ENCODE measurements at regions not wholly inside any gene's neighbourhood (a gene's known extent, or its start where the extent isn't known, plus 50 kb on each side); places are given as distances from the start of the nearest gene placed in this dataset.
"Not testable (repeated sequence)": the region's sequence is repeated elsewhere in the genome, so short reads cannot be mapped to it uniquely, and the experiment has no call there.

DNA sequence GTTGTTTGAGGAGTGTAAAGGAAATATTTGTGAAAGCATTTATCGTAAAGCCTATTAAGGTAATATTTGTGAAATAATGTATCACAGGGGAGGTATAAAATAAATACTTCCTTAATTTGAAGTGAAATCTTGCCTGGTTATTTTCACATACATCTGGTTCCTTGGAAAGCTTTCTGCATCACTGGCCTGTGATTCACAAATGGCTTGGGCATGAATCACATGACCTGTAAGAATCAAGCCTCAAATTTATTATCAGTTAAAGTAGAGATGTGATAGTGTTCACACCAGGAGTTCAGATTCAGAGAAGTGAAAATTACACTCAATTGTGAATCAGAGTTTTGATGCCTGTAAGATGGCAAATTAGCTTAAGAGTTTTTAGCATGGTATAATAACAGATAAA lies 1911.4 kb downstream of the STIM2 start:
- no peak for DNase-seq

GRCh38 chr4:28772788-28773187 lies 1912.1 kb downstream of the STIM2 start:
- DNase-seq: no peak

- DNase-seq: no peak
These were observed 1913.7 kb downstream of the STIM2 start for GRCh38 chr4:28774344-28774743.

DNA sequence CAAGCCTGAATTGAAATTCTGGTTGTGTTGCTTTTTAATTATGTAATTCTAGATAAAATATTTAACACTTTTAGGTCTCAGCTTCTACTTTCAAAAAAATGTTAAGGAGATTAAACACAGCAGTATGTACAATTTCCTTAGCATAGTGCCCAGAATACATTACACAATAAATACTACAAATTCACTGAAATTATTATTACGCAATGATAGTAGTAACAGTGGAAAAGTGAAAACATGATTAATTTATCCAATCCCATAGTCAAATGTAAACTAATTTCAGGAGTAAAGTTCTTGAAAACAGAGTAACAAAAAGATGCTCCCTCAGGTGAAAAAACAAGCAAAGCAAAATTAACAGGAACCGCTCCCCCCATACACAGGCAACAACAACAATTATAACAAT lies 1915.4 kb downstream of the STIM2 start:
- DNase-seq: no peak

DNA sequence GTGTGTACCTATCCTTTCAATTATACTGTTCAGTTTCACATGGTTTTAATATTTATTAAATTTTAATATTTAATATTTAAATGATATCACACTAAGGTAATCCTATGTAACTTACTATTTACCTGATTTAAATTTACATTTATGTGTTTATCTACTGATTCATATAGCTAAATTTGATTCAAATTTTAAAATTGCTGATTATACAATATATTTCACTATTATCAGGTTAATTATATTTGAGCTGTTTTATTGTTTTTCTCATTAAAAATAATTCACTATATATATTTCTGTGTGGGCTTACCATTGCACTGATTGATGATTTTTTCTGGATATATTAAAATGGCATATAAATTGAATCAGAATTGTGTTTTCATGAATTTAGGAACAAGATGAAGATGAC lies 1923.5 kb downstream of the STIM2 start:
- no peak for DNase-seq

DNA sequence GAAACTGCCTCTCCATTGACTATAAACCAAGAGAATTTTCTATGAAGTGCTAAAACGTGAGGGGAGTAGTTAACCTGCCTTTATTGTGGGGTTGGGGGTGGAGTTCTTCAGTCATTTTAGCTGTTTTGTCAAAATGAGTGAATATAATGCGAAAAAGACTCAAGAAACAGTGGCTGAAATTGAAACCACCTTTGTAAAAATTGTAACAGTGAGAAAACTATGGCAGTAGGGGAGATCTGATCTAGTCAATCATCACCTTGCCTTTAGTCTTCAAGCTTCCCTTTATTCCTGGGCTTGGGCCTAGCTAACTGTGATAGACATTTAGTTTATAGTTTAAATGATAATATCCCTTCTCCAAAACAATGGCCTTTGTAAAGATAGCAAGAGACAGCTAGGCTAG lies 1927.3 kb downstream of the STIM2 start:
- no peak for DNase-seq

GRCh38 chr4:28788929-28789490 lies 1928.4 kb downstream of the STIM2 start:
- no peak for DNase-seq

GRCh38 chr4:28792917-28793597 lies 1927.1 kb upstream of the PCDH7 start:
- no peak for DNase-seq

- DNase-seq: no peak
These were observed 1920.5 kb upstream of the PCDH7 start for GRCh38 chr4:28799696-28800095.

GRCh38 chr4:28811025-28811424 lies 1909.1 kb upstream of the PCDH7 start:
- DNase-seq: no peak

GRCh38 chr4:28822163-28822562 lies 1898.0 kb upstream of the PCDH7 start:
- DNase-seq: no peak

- DNase-seq: no peak
These were observed 1892.3 kb upstream of the PCDH7 start for GRCh38 chr4:28827866-28828265.

DNA sequence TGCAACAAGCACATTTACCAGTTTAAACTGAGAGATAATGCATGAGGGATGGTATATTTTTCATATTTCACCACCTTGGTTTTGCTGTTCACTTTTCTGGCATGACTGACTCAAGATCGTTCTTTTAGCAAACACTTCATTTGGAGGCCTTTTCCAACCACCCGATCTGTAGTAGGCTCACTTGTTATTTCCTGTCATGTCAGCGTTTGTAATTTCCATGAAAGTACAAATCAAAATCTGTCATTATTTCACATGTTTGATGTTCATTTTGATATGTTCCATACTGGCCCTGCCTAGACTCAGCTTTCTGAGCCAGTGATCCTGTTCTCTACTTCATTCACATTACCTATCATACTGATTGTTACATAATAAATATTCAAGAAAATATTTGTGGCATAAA lies 1888.3 kb upstream of the PCDH7 start:
- DNase-seq: no peak

DNA sequence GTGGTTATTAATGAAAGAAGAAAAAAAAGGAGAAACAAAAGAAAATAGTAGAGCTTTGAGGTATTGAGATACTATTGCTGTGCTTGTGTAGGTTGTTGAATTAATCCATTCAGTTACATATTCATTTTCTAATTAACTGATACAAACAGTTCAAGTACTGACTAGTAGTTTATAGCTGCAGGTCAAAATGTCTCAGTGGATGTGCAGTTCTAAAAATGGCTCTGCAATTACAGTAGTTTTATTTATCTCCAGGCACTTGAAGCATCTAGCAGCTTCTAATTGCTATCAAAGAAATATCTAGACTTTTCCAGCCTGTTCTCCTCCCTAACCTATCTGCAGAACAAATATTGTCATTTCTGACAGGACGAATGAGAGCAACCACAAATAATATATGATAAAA lies 1887.7 kb upstream of the PCDH7 start:
- no peak for DNase-seq

DNA sequence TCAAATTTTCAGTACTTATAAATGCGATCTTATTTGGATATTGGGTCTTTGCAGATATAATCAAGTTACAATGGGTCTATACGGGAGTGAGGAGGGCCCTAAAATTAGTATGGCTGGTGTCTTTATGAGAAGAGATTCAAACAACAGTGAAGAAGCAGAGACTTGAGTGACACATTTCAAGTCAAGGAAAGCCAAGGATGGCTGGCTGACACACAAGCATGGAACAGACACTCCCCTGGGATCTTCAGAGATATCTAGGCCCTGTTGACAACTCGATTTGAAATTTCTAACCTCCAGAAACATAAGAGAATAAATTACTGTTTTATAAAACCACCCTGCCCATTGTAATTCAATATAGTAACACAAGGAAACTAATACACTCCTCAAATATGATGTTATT lies 1886.0 kb upstream of the PCDH7 start:
- DNase-seq: no peak

- DNase-seq: no peak
These were observed 1884.7 kb upstream of the PCDH7 start for GRCh38 chr4:28835501-28835900.

DNA sequence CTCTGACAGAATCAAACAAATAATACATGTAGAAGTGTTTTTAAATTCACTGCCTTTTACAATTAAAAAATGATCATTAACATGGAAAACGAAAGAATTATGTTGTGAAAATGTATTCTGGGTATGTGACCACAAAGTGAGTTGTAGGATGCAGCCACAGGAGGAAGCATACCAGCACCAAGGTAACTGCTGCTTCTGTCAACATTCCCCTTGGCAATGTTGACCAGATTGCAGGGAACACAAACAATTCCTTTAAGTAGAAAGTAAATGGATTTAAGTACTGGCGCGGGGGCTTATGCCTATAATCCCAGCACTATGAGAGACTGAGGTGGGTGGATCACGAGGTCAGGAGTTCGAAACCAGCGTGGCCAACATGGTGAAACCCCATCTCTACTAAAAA lies 1877.9 kb upstream of the PCDH7 start:
- no peak for DNase-seq

- DNase-seq: no peak
These were observed 1875.0 kb upstream of the PCDH7 start for GRCh38 chr4:28845158-28845557.

- DNase-seq: not testable (repeated sequence)
These were observed 1863.1 kb upstream of the PCDH7 start for GRCh38 chr4:28857028-28857427.

DNA sequence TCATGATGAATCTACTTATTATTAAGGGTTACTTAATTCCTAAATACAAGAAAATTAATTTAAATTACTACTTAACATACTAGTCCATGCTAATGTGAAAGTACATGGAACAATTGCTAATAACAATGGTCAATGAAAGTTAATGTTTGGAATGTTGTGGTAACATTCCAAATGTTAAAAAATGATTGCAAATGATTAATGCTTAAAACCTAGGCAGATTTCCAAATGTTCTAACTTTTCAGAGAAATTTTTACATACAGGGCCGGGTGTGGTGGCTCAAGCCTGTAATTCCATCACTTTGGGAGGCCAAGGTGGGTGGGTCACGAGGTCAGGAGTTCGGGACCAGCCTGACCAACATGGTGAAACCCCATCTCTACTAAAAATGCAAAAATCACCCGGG lies 1851.3 kb upstream of the PCDH7 start:
- no peak for DNase-seq

DNA sequence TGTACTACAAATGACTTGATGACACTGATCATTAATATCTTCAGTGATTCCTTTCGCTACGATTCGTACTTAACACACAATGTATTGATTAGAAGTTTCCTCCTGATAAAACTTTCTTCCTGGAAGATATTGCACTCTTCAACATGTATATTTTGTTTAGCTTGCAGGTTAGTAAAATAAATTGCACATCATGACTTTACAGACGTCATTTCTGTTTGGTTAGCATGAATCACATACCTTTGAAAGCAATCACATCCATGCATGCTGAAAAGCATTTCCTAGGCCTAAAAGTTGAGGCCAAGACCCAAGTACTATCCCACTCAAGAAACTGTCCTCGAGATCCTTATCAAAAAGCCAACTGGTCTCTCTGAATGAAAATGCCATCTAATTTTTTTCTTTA lies 1841.0 kb upstream of the PCDH7 start:
- DNase-seq: no peak

GRCh38 chr4:28879900-28880299 lies 1840.3 kb upstream of the PCDH7 start:
- no peak for DNase-seq

DNA sequence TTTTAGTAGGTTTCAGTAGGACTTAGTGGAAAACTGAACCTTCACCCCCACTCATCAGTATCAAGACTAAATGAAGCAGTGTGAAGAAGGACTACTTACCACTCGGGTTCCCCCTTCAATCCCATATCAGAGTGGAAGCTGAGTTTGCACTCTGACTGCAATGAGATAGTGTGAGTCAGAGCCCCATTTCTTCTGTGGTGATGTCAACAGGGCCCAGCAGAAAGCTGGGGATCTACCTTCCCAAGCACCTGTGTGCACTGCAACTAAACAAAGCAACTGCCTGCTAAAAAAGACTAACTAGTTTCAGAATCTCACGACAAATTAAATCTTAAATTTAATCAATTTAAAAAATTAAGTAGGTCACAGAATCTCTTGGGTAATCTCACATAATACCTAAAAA lies 1837.0 kb upstream of the PCDH7 start:
- DNase-seq: no peak

GRCh38 chr4:28886934-28887333 lies 1833.2 kb upstream of the PCDH7 start:
- no peak for DNase-seq
